GM12878 (cell line): ENCODE measurements at regions not wholly inside any gene's neighbourhood (a gene's known extent, or its start where the extent isn't known, plus 50 kb on each side); places are given as distances from the start of the nearest gene placed in this dataset.

Source experiments
- ATAC-seq: fragments of 200-7000 bp; cut with Tn5 transposase; 3 replicates; pipeline ENCODE4 v1.9.1; 2020; ENCODE audit warnings: mild to moderate bottlenecking, moderate library complexity
- BruUV-seq: library from RNA; stranded (reverse); fragments of 400-500 nt; replicated peaks from 2 replicates; lab custom pipeline; 2021; lab: Mats Ljungman, UMichigan
- CTCF ChIA-PET: fragments of 300-600 bp; sonication (Branson Sonifier 250); formaldehyde crosslinking; extraction: SDS; loops from one replicate; lab custom pipeline; 2021; ENCODE audit warnings: inconsistent platforms; lab: Yijun Ruan, JAX
- POLR2A ChIA-PET: fragments of 350-600 bp; formaldehyde crosslinking; extraction: SDS; loops from one replicate; lab custom pipeline; 2021; ENCODE audit warnings: inconsistent platforms; lab: Charles Lee
- RAD21 ChIA-PET: fragments of 300-600 bp; sonication (Branson Sonifier 250); formaldehyde crosslinking; loops from one replicate; lab custom pipeline; 2023; ENCODE audit warnings: antibody characterized with exemption; ENCODE audit not compliant: unreplicated experiment; lab: Charles Lee
- SMC1A ChIA-PET: fragments of 300-600 bp; sonication (Branson Sonifier 250); formaldehyde crosslinking; loops from one replicate; lab custom pipeline; 2023; ENCODE audit not compliant: unreplicated experiment, uncharacterized antibody; lab: Charles Lee
- DNase-seq: peaks from one replicate; pipeline ENCODE4 v3.0.0-alpha.2; 2011; ENCODE audit warnings: low read depth, low spot score
- FAIRE-seq: peaks from 3 replicates; lab custom pipeline; 2011; peaks lifted over from hg19 to GRCh38; lab: Jason Lieb, UNC
- H2AFZ ChIP-seq: 2 replicates; pipeline ENCODE4 v1.6.0; 2011; ENCODE audit warnings: low read depth, low read length, control low read depth; ENCODE audit not compliant: control insufficient read depth
- H3K27ac ChIP-seq: 2 replicates; pipeline ENCODE4 v1.5.1; 2011; ENCODE audit warnings: control low read depth; ENCODE audit not compliant: control insufficient read depth, insufficient read depth
- H3K27me3 ChIP-seq, 2 experiments: replicated peaks in 1 of 2; 2 replicates each; pipeline versions ENCODE4 v1.6.0 to v1.6.1; 2011; ENCODE audit warnings: low read length in 1 of 2; ENCODE audit not compliant: control insufficient read depth in 2 of 2, insufficient read depth in 2 of 2
- H3K36me3 ChIP-seq, 2 experiments: 2 replicates each; pipeline ENCODE4 v1.5.1; 2011; ENCODE audit warnings: low read length in 1 of 2; ENCODE audit not compliant: control insufficient read depth in 2 of 2, insufficient read depth in 2 of 2
- H3K4me1 ChIP-seq: 2 replicates; pipeline ENCODE4 v1.6.1; 2011; ENCODE audit warnings: mild to moderate bottlenecking, low read length, moderate library complexity, mixed read lengths; ENCODE audit not compliant: control insufficient read depth, insufficient read depth
- H3K4me2 ChIP-seq: 2 replicates; pipeline ENCODE4 v1.6.0; 2011; ENCODE audit warnings: control low read depth; ENCODE audit not compliant: control insufficient read depth, insufficient read depth
- H3K4me3 ChIP-seq: fragments of 200-600 bp; sonication (generic); 2 replicates; pipeline ENCODE4 v1.5.1; 2016
- H3K79me2 ChIP-seq: 2 replicates; pipeline ENCODE4 v1.6.0; 2011; ENCODE audit warnings: low read length; ENCODE audit not compliant: control insufficient read depth, insufficient read depth
- H3K9ac ChIP-seq: 2 replicates; pipeline ENCODE4 v1.8.0; 2011; ENCODE audit warnings: low read length, control low read depth, mixed read lengths; ENCODE audit not compliant: control insufficient read depth, insufficient read depth
- H3K9me3 ChIP-seq: replicated peaks from 3 replicates; pipeline ENCODE4 v1.5.1; 2011; ENCODE audit warnings: mild to moderate bottlenecking, low read length; ENCODE audit not compliant: control insufficient read depth, insufficient read depth
- H4K20me1 ChIP-seq: 2 replicates; pipeline ENCODE4 v1.6.0; 2011; ENCODE audit not compliant: control insufficient read depth, insufficient read depth
- CREB1 ChIP-seq: IDR thresholded peaks from 2 replicates; pipeline ENCODE4 v1.6.1; 2012; ENCODE audit warnings: low read depth, mild to moderate bottlenecking, inconsistent platforms
- EP300 ChIP-seq, 2 experiments: fragments of 150-350 bp in 1 of 2; IDR thresholded peaks; 2 replicates each; pipeline ENCODE4 v1.6.1; 2011 to 2012; ENCODE audit warnings: low read depth in 2 of 2, low read length in 2 of 2, borderline replicate concordance in 1 of 2, improper control_type of control experiment in 1 of 2, inconsistent platforms in 1 of 2; ENCODE audit not compliant: control insufficient read depth in 1 of 2
- GABPA ChIP-seq: IDR thresholded peaks from 2 replicates; pipeline ENCODE4 v1.6.1; 2014; ENCODE audit warnings: antibody characterized with exemption, low read depth, mild to moderate bottlenecking, inconsistent platforms
- IKZF1 ChIP-seq: fragments of 450-650 bp; conservative IDR thresholded peaks from 2 replicates; pipeline ENCODE4 v1.6.1; 2017; ENCODE audit warnings: antibody characterized with exemption, mild to moderate bottlenecking
- IKZF2 ChIP-seq, 2 experiments: fragments of 450-650 bp; IDR thresholded peaks; 2 replicates each; pipeline ENCODE4 v1.6.1; 2017; ENCODE audit warnings: mild to moderate bottlenecking in 2 of 2, moderate library complexity in 2 of 2
- LARP7 ChIP-seq: fragments of 450-650 bp; IDR thresholded peaks from 2 replicates; pipeline ENCODE4 v1.6.1; 2017; ENCODE audit warnings: mild to moderate bottlenecking
- NFIC ChIP-seq: IDR thresholded peaks from 2 replicates; pipeline ENCODE4 v1.6.1; 2012; ENCODE audit warnings: low read depth, mild to moderate bottlenecking, inconsistent platforms, low read length, moderate library complexity
- NR2C1 ChIP-seq: fragments of 450-650 bp; IDR thresholded peaks from 2 replicates; pipeline ENCODE4 v1.6.1; 2017; ENCODE audit warnings: antibody characterized with exemption, mild to moderate bottlenecking, moderate library complexity
- NR2C2 ChIP-seq: IDR thresholded peaks from 2 replicates; pipeline ENCODE4 v1.6.1; 2011; ENCODE audit warnings: borderline replicate concordance, low read depth; ENCODE audit not compliant: control insufficient read depth, insufficient read length
- NRF1 ChIP-seq: conservative IDR thresholded peaks from 2 replicates; pipeline ENCODE4 v1.6.1; 2011; ENCODE audit warnings: mild to moderate bottlenecking, low read depth, low read length, improper control_type of control experiment
- SIX5 ChIP-seq: IDR thresholded peaks from 2 replicates; pipeline ENCODE4 v1.6.1; 2011; ENCODE audit warnings: mild to moderate bottlenecking, low read depth, low read length, moderate library complexity; ENCODE audit not compliant: severe bottlenecking
- SP1 ChIP-seq: IDR thresholded peaks from one replicate; pipeline ENCODE4 v1.6.1; 2011; ENCODE audit warnings: low read depth, low read length
- SREBF1 ChIP-seq: IDR thresholded peaks from 2 replicates; pipeline ENCODE4 v1.6.1; 2012; ENCODE audit warnings: mild to moderate bottlenecking, low read length
- TCF12 ChIP-seq: IDR thresholded peaks from 2 replicates; pipeline ENCODE4 v1.6.1; 2011; ENCODE audit warnings: low read depth, mild to moderate bottlenecking, low read length
- TCF7 ChIP-seq: IDR thresholded peaks from 2 replicates; pipeline ENCODE4 v1.6.1; 2014; ENCODE audit warnings: antibody characterized with exemption, borderline replicate concordance
- YBX1 ChIP-seq: fragments of 450-650 bp; IDR thresholded peaks from 2 replicates; pipeline ENCODE4 v1.6.1; 2016; ENCODE audit warnings: antibody characterized with exemption
- WGBS: methylation state at CpG from one replicate; pipeline ENCODE4 v1.1.6; 2016; ENCODE audit warnings: low lambda C conversion rate; ENCODE audit not compliant: insufficient replicate concordance, insufficient coverage; ENCODE audit errors: missing lambda C conversion rate; 5-methylcytosine and 5-hydroxymethylcytosine counted together
- in situ Hi-C: fragments of 300-500 bp; cut with MboI; formaldehyde crosslinking; loops from 9 replicates; pipeline ENCODE4 v1.14.3; 2018; ENCODE audit warnings: mixed read lengths
- intact Hi-C: fragments of 100-400 bp; cut with micrococcal nuclease; formaldehyde crosslinking; loops from one replicate; pipeline ENCODE4 v1.14.2; 2022; ENCODE audit not compliant: unreplicated experiment
- TF ChIP-seq, protein P1 (sequence below): fragments of 450-650 bp; conservative IDR thresholded peaks from 2 replicates; pipeline ENCODE4 v1.6.1; 2017; ENCODE audit warnings: mild to moderate bottlenecking, moderate library complexity
- TF ChIP-seq, protein P2 (sequence below): fragments of 450-650 bp; formaldehyde crosslinking; IDR thresholded peaks from 2 replicates; pipeline ENCODE4 v1.5.0; 2022; ENCODE audit warnings: mild to moderate bottlenecking, missing genetic modification characterization

DNA sequence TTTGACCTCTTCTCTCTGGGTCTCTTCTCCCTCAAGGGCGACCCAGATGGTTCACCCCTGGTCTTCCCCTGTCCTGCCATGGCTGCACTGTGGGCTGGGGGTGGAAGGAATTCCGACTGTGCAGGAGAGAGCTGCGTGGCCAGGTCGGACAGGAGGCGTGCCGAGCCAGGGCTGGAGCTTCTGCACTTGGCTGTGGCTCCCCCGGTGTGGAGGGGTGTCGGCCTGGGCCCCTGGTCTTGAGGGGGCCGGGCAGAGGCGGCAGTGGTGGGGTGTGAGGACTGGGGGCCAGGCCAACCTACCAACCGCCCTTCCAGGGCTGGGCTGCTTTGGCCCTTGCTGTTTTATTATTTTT is 74.9 kb upstream of the SHH start:
- ChIA-PET RAD21 (no interaction called here), CTCF (no interaction called here), POLR2A (interaction anchor here (0.6 kb wide), 1 partner anchor 374 kb away, joined by 6 read pairs; no protein-coding TSS in a partner anchor), SMC1A (interaction anchor here (1.3 kb wide), 1 partner anchor 18 kb away, joined by 3 read pairs; no protein-coding TSS in a partner anchor)
- Histone ChIP-seq H3K9ac (no peak overlapping the region), H3K27ac (no peak overlapping the region), H4K20me1 (no peaks in the 10 kb centered on the region), H3K4me2 (no peak overlapping the region), H3K27me3 (no peaks in the 10 kb centered on the region; a peak in 1 of 4 replicates), H2AFZ (no peak overlapping the region), H3K36me3 (no peaks in the 10 kb centered on the region), H3K4me1 (no peaks in the 10 kb centered on the region), H3K4me3 (no peak overlapping the region), H3K79me2 (no peaks in the 10 kb centered on the region), H3K9me3 (no peaks in the 10 kb centered on the region; the same call in 2 of the 3 replicates)
- intact Hi-C loops: no loop called here
- no peak for DNase-seq
- FAIRE-seq: no peak
- in situ Hi-C loops: no loop called here
- ATAC-seq: no peak
- WGBS: 28% methylated on average over 11 of the region's 11 CpGs
- no TSS peak for BruUV-seq
- no peak for TF ChIP-seq TCF12
- no peak for TF ChIP-seq NFIC
- no peak for TF ChIP-seq SP1
- no peak for TF ChIP-seq CREB1
- no peak for TF ChIP-seq NR2C1
- no peak for TF ChIP-seq GABPA
- TF ChIP-seq SREBF1: no peak
- TF ChIP-seq, protein P1, sequence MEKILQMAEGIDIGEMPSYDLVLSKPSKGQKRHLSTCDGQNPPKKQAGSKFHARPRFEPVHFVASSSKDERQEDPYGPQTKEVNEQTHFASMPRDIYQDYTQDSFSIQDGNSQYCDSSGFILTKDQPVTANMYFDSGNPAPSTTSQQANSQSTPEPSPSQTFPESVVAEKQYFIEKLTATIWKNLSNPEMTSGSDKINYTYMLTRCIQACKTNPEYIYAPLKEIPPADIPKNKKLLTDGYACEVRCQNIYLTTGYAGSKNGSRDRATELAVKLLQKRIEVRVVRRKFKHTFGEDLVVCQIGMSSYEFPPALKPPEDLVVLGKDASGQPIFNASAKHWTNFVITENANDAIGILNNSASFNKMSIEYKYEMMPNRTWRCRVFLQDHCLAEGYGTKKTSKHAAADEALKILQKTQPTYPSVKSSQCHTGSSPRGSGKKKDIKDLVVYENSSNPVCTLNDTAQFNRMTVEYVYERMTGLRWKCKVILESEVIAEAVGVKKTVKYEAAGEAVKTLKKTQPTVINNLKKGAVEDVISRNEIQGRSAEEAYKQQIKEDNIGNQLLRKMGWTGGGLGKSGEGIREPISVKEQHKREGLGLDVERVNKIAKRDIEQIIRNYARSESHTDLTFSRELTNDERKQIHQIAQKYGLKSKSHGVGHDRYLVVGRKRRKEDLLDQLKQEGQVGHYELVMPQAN: no peak
- TF ChIP-seq LARP7: no peak
- no peak for TF ChIP-seq NRF1
- TF ChIP-seq, protein P2, sequence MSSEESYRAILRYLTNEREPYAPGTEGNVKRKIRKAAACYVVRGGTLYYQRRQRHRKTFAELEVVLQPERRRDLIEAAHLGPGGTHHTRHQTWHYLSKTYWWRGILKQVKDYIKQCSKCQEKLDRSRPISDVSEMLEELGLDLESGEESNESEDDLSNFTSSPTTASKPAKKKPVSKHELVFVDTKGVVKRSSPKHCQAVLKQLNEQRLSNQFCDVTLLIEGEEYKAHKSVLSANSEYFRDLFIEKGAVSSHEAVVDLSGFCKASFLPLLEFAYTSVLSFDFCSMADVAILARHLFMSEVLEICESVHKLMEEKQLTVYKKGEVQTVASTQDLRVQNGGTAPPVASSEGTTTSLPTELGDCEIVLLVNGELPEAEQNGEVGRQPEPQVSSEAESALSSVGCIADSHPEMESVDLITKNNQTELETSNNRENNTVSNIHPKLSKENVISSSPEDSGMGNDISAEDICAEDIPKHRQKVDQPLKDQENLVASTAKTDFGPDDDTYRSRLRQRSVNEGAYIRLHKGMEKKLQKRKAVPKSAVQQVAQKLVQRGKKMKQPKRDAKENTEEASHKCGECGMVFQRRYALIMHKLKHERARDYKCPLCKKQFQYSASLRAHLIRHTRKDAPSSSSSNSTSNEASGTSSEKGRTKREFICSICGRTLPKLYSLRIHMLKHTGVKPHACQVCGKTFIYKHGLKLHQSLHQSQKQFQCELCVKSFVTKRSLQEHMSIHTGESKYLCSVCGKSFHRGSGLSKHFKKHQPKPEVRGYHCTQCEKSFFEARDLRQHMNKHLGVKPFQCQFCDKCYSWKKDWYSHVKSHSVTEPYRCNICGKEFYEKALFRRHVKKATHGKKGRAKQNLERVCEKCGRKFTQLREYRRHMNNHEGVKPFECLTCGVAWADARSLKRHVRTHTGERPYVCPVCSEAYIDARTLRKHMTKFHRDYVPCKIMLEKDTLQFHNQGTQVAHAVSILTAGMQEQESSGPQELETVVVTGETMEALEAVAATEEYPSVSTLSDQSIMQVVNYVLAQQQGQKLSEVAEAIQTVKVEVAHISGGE: no peak
- TF ChIP-seq IKZF2 (IDR thresholded peaks at IDR 0.05): no peak
- no peak for TF ChIP-seq IKZF1
- TF ChIP-seq NR2C2: no peak
- no peak for TF ChIP-seq TCF7
- TF ChIP-seq EP300 (IDR thresholded peaks at IDR 0.05; ENCODE audit: borderline replicate concordance in 1 of 2, control insufficient read depth in 1 of 2, low read depth in 2 of 2, low read length in 2 of 2): no peak
- TF ChIP-seq YBX1: no peak
- no peak for TF ChIP-seq SIX5
